HepG2 (cell line): ENCODE measurements at regions not wholly inside any gene's neighbourhood (a gene's known extent, or its start where the extent isn't known, plus 50 kb on each side); places are given as distances from the start of the nearest gene placed in this dataset.

Experiments
- ARID3A ChIP-seq: IDR thresholded peaks from 2 replicates; pipeline ENCODE4 v1.6.1; 2012; ENCODE audit warnings: low read depth, low read length, improper control_type of control experiment
- BCL3 ChIP-seq: sonication (generic); formaldehyde crosslinking; IDR thresholded peaks from 2 replicates; pipeline ENCODE4 v1.5.1; 2020; ENCODE audit warnings: mild to moderate bottlenecking, missing genetic modification reagents, moderate library complexity
- EHMT2 ChIP-seq: fragments of 200-600 bp; sonication (generic); IDR thresholded peaks from 2 replicates; pipeline ENCODE4 v1.7.0; 2017; ENCODE audit warnings: antibody characterized with exemption, low read depth, low read length, borderline replicate concordance
- SRF ChIP-seq: IDR thresholded peaks from 2 replicates; pipeline ENCODE4 v1.6.1; 2011; ENCODE audit warnings: mild to moderate bottlenecking, low read depth, low read length, moderate library complexity
- TCF12 ChIP-seq, 2 experiments: fragments of 450-650 bp in 1 of 2; sonication (generic) in 1 of 2; formaldehyde crosslinking in 1 of 2; IDR thresholded peaks; 2 replicates each; pipeline versions ENCODE4 v1.6.1 to v1.8.0; 2017 to 2022; ENCODE audit warnings: antibody characterized with exemption in 1 of 2, mild to moderate bottlenecking in 1 of 2, missing genetic modification reagents in 1 of 2, moderate library complexity in 1 of 2
- ZNF280B ChIP-seq: sonication (generic); formaldehyde crosslinking; IDR thresholded peaks from 2 replicates; pipeline ENCODE4 v1.5.0; 2020; ENCODE audit warnings: missing genetic modification reagents, mild to moderate bottlenecking, borderline replicate concordance
- TF ChIP-seq, protein P1 (sequence below): IDR thresholded peaks from 2 replicates; pipeline ENCODE4 v1.6.1; 2012; ENCODE audit warnings: inconsistent platforms
- TF ChIP-seq, protein P2 (sequence below): sonication (generic); formaldehyde crosslinking; IDR thresholded peaks from 2 replicates; pipeline ENCODE4 v1.5.0; 2020; ENCODE audit warnings: mild to moderate bottlenecking, missing genetic modification reagents, moderate library complexity

GRCh38 chr20:4434681-4435080, 185.6 kb upstream of the ADRA1D start:
- TF ChIP-seq, protein P1, sequence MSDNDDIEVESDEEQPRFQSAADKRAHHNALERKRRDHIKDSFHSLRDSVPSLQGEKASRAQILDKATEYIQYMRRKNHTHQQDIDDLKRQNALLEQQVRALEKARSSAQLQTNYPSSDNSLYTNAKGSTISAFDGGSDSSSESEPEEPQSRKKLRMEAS = no peak
- TF ChIP-seq ZNF280B (CRISPR knock-in tag) (no peak), ARID3A (no peak), EHMT2 (no peak), TCF12 (IDR thresholded peaks at IDR 0.05) (no peak), TCF12 (CRISPR knock-in tag; IDR thresholded peaks at IDR 0.05) (no peak), SRF (no peak), BCL3 (CRISPR knock-in tag) (no peak)
- TF ChIP-seq, protein P2, sequence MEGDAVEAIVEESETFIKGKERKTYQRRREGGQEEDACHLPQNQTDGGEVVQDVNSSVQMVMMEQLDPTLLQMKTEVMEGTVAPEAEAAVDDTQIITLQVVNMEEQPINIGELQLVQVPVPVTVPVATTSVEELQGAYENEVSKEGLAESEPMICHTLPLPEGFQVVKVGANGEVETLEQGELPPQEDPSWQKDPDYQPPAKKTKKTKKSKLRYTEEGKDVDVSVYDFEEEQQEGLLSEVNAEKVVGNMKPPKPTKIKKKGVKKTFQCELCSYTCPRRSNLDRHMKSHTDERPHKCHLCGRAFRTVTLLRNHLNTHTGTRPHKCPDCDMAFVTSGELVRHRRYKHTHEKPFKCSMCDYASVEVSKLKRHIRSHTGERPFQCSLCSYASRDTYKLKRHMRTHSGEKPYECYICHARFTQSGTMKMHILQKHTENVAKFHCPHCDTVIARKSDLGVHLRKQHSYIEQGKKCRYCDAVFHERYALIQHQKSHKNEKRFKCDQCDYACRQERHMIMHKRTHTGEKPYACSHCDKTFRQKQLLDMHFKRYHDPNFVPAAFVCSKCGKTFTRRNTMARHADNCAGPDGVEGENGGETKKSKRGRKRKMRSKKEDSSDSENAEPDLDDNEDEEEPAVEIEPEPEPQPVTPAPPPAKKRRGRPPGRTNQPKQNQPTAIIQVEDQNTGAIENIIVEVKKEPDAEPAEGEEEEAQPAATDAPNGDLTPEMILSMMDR = no peak
